ENCODE measurements at regions not wholly inside any gene's neighbourhood (a gene's known extent, or its start where the extent isn't known, plus 50 kb on each side); places are given as distances from the start of the nearest gene placed in this dataset.

GRCh38 chr12:74254784-74255183, 282.9 kb upstream of the ATXN7L3B start:
- TF ChIP-seq CTCF (IDR thresholded peaks at IDR 0.05), result no peak
- TF ChIP-seq POLR2A (IDR thresholded peaks at IDR 0.05), result no peak

Measured in testis (tissue), 2 donors.